ENCODE measurements at regions not wholly inside any gene's neighbourhood (a gene's known extent, or its start where the extent isn't known, plus 50 kb on each side); places are given as distances from the start of the nearest gene placed in this dataset.

DNA sequence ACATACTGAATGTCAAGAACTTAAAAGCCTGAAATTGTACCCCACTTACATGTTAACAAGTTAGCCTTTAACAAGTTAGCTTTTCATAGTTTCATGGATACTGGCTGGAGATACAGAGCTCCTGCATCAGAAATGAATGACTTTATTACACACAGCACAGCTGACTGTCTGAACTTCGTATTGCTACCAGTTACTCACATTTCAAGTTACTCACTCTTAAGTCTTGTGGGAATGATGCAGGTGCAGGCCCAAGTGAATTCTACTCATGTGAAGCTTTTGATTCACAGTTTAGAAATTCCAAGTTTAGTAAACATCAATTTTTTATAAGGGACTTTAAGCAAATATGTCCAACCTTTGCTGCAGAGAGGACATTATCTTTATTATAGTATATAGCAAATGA is 762.2 kb upstream of the PRR20A start:
- TF ChIP-seq POLR2A (IDR thresholded peaks at IDR 0.05) (no peak), POLR2AphosphoS5 (IDR thresholded peaks at IDR 0.05) (no peak), EP300 (IDR thresholded peaks at IDR 0.05) (no peak)
- TF ChIP-seq, protein P1, sequence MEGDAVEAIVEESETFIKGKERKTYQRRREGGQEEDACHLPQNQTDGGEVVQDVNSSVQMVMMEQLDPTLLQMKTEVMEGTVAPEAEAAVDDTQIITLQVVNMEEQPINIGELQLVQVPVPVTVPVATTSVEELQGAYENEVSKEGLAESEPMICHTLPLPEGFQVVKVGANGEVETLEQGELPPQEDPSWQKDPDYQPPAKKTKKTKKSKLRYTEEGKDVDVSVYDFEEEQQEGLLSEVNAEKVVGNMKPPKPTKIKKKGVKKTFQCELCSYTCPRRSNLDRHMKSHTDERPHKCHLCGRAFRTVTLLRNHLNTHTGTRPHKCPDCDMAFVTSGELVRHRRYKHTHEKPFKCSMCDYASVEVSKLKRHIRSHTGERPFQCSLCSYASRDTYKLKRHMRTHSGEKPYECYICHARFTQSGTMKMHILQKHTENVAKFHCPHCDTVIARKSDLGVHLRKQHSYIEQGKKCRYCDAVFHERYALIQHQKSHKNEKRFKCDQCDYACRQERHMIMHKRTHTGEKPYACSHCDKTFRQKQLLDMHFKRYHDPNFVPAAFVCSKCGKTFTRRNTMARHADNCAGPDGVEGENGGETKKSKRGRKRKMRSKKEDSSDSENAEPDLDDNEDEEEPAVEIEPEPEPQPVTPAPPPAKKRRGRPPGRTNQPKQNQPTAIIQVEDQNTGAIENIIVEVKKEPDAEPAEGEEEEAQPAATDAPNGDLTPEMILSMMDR (IDR thresholded peaks at IDR 0.05): no peak
- Histone ChIP-seq H3K27ac (no peak overlapping the region), H3K27me3 (no peaks in the 10 kb centered on the region), H3K36me3 (no peaks in the 10 kb centered on the region), H3K4me1 (no peaks in the 10 kb centered on the region), H3K9me3 (no peaks in the 10 kb centered on the region), H3K4me3 (no peak overlapping the region)
- DNase-seq (no peak), ATAC-seq (ENCODE audit: low FRiP score in 2 of 2) (no peak)
- 35 to 57% methylated on average over 1 of the region's 1 CpG for WGBS, 2 donors

DNA sequence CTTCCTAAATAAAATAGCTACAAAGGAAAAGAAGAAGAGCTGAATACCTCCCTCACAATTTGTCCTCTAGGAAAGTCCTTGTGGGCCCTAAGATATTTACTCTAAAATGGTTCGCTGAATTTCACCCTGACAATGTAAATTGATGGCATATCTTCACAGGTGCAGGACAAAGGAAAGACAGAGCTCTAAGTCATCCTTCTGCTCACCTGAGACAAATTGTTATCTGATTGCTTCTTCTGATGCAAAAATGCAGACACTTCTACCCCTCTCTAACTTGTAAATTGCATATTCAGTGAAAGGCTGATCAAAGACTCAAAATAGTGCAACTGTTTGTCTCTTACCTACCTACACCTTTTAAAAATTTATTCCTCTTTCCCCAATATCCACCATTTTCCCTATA is 747.2 kb upstream of the PRR20A start:
- H3K4me3 ChIP-seq: no peak overlapping the region
- DNase-seq: no peak
- TF ChIP-seq POLR2A (IDR thresholded peaks at IDR 0.05) (no peak), EP300 (IDR thresholded peaks at IDR 0.05) (no peak), POLR2AphosphoS5 (IDR thresholded peaks at IDR 0.05) (no peak)
- TF ChIP-seq, protein P1 (IDR thresholded peaks at IDR 0.05): no peak
- H3K4me1 ChIP-seq: no peaks in the 10 kb centered on the region
- no peak overlapping the region for H3K27ac ChIP-seq
- WGBS, 2 donors: 69 to 73% methylated on average over 1 of the region's 1 CpG
- no peaks in the 10 kb centered on the region for H3K36me3 ChIP-seq
- no peak for ATAC-seq (ENCODE audit: low FRiP score in 2 of 2)
- no peaks in the 10 kb centered on the region for H3K27me3 ChIP-seq
- no peaks in the 10 kb centered on the region for H3K9me3 ChIP-seq

DNA sequence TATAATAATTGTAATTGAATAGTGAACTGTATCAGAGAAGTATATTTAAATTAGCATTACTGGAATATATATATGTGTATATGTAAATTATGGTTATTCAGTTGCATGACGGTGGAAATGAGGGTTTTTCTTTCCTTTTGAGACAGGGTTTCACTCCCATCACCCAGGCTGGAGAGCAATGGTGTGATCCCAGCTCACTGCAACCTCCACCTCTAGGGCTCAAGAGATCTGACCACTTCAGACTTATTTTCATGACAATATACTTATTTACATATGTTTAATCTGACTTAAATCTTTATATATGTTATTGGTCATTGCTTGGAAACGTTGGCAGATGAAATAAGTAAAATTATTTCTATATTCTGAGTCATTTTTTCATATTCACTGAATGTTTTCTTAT is 744.4 kb upstream of the PRR20A start:
- no peaks in the 10 kb centered on the region for H3K4me1 ChIP-seq
- DNase-seq (no peak), ATAC-seq (ENCODE audit: low FRiP score in 2 of 2) (no peak)
- H3K27me3 ChIP-seq: no peaks in the 10 kb centered on the region
- no peak for TF ChIP-seq POLR2AphosphoS5 (IDR thresholded peaks at IDR 0.05)
- TF ChIP-seq, protein P1 (IDR thresholded peaks at IDR 0.05): no peak
- TF ChIP-seq EP300 (IDR thresholded peaks at IDR 0.05): no peak
- no peak for TF ChIP-seq POLR2A (IDR thresholded peaks at IDR 0.05)
- H3K9me3 ChIP-seq: no peaks in the 10 kb centered on the region
- H3K4me3 ChIP-seq: no peak overlapping the region
- WGBS, 2 donors: 43 to 49% methylated on average over 2 of the region's 2 CpGs
- no peak overlapping the region for H3K27ac ChIP-seq
- no peaks in the 10 kb centered on the region for H3K36me3 ChIP-seq

DNA sequence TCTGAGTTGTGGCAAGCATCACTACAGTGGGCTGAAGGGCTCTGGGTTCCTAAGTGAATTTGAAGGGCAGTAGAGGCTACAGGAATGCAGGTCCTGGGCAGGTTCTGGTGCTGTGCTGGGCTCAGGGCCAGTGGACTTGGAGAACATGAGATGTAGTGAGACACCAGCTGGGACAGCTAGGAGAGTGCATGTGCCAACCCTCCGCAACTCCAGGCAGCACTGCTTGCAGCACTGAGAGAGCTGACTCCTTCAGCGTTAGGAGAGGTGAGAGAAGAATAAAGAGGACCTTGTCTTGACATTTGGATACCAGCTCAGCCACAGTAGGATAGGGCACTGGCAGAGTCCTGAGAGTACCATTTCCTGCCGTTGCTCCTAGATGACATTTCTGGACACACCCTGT is 739.9 kb upstream of the PRR20A start:
- H3K27me3 ChIP-seq: no peaks in the 10 kb centered on the region
- 75 to 83% methylated on average over 3 of the region's 3 CpGs for WGBS, 2 donors
- ATAC-seq (ENCODE audit: low FRiP score in 2 of 2) (peak in 1 of 2 donors; percentile 8), DNase-seq (no peak)
- no peaks in the 10 kb centered on the region for H3K4me1 ChIP-seq
- no peak for TF ChIP-seq EP300 (IDR thresholded peaks at IDR 0.05)
- TF ChIP-seq POLR2A (IDR thresholded peaks at IDR 0.05): no peak
- TF ChIP-seq, protein P1 (IDR thresholded peaks at IDR 0.05): no peak
- no peak for TF ChIP-seq POLR2AphosphoS5 (IDR thresholded peaks at IDR 0.05)
- H3K27ac ChIP-seq: no peak overlapping the region
- no peaks in the 10 kb centered on the region for H3K36me3 ChIP-seq
- H3K9me3 ChIP-seq: peaks cover 0 to 4% (median 0%) of the 10 kb centered on the region in 4 donors
- no peak overlapping the region for H3K4me3 ChIP-seq

DNA sequence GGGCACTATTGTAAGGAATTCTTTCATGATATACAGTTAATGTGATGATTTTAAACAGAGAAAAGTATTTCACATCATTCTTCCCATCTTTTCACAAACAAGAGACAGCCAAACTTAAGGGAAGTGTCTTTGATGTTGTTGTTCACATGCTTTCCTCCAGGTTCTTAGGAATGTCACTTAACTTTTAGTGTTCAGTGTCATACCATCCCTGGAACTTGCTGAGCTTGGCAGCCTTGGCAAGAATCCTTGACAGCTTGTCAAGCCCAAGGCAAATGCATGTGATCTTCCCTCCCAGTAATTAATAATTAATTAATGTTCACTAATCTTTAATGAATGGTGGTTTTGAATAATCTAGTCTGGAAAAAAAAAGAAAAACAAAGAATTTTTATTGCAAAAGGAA is 727.9 kb upstream of the PRR20A start:
- no peak for ATAC-seq (ENCODE audit: low FRiP score in 2 of 2)
- H3K4me1 ChIP-seq: no peaks in the 10 kb centered on the region
- no peak for TF ChIP-seq POLR2AphosphoS5 (IDR thresholded peaks at IDR 0.05)
- TF ChIP-seq, protein P1 (IDR thresholded peaks at IDR 0.05): no peak

More for the DNA sequence above, 727.9 kb upstream of the PRR20A start:
- Histone ChIP-seq H3K27ac (no peak overlapping the region), H3K4me3 (no peak overlapping the region), H3K36me3 (no peaks in the 10 kb centered on the region), H3K27me3 (no peaks in the 10 kb centered on the region), H3K9me3 (no peaks in the 10 kb centered on the region)
- no peak for DNase-seq
